Head of caudate nucleus (tissue), 42 donors: ENCODE measurements at regions not wholly inside any gene's neighbourhood (a gene's known extent, or its start where the extent isn't known, plus 50 kb on each side); places are given as distances from the start of the nearest gene placed in this dataset.

Experiments used
- DNase-seq, 42 donors: peaks; one replicate each; pipeline versions ENCODE4 v3.0.0 to v3.0.0-alpha.2; 2020 to 2021; ENCODE audit warnings: mixed read lengths in 7 of 42
- intact Hi-C: fragments of 100-400 bp; cut with DNase I; formaldehyde crosslinking; loops from one replicate; pipeline ENCODE4 v1.15.0; 2022

DNA sequence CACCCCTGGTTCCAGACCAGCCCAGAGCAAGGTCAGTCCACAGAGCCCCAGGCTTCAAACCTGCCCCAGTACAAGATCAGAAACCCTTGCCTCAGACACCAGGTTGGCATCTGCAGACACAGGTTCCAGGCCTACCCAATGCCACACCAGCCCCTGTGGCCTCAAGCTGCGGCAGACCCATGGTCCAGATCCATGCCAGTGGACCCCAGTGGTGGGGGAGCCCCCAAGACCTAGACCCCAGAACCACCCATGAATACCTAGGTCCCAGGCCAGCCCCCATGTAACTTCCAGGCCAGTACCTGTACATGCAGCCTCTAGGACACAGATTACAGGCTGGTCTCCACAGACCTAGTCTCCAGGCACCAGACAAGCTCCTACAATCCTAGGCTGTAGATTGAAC, 1019.3 kb downstream of the JRKL start:
- intact Hi-C loops = no loop called here
- DNase-seq = no peak

DNA sequence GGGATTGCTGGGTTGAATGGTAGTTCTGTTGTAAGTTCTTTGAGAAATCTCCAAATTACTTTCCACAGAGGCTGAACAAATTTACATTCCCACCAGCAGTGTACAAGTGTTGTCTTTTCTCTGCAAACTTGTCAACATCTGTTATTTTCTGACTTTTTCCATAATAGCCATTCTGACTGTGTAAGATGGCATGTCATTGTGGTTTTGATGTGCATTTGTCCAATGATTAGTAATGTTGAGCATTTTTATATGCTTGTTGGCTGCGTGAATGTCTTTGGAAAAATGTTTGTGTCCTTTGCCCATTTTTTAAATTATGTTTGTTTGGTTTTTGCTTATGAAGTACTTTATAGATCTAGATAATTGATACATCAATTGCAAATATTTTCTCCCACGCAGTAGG, 1025.0 kb downstream of the JRKL start:
- DNase-seq = no peak

DNA sequence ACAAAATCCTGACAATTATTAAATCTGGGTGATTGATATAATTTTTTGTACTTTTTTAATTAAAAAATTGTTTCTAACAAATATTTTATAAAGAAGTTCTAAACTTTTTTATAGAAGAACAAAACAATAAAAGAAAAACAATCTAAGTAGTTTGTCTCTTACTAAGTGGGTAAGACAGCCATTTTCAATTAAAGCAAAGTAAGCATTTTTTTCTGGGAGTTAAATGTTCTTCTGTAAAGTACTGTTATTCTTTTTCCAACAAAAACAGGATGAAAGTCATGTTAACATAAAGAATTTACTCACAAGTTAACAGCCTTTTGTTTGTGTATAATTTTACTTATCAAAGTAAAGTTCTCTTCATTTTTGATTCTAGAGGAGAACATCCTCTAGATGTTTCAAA, 1029.9 kb downstream of the JRKL start:
- intact Hi-C loops = no loop called here
- no peak for DNase-seq

More for the DNA sequence above, 1025.0 kb downstream of the JRKL start:
- intact Hi-C loops = no loop called here

DNA sequence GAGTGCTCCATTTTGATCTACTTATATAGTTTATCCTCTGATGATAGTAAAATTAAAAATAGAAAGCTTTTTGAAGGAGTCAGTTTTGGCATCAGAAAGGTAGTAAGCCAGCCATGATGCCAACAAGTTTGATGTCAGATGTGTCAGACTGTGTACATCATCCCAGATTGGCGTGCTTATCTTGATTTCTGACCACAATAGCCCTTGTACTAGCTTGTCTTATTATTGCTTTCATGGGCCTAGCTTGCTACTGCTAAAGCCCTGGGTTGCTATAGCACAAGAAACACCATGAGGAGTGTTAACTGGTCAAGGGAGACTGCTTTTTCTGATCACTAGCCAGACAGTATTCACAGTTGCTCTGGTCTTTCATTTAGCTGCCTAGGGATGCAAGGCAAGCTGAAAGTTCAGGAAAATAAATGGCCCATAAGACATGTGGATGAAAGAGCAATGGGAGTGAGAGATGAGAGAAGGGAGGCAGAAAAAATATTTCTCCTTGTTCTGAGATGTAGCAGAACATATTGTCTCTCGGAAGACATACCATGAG, 1038.5 kb downstream of the JRKL start:
- intact Hi-C loops = no loop called here
- DNase-seq = no peak

DNA sequence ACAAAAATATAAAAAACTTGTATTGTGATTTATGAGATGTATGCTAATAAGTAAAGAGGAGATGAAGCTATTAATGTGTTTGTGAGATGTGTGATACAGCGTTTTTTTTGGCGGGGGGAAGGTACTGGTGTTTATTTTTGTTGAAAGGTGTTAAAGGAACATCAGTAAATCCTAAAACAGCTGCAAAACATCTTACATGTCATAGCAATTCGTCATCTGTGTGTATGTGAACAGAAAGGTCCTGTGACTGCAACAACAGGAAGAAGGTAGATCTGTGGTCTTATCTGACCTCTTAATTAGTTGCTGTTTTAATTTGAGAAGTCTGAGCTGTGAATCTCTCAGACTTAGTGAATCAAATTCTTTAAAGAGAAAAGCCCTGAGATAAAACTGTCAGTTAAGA, 1041.1 kb downstream of the JRKL start:
- no peak for DNase-seq
- intact Hi-C loops = no loop called here

DNA sequence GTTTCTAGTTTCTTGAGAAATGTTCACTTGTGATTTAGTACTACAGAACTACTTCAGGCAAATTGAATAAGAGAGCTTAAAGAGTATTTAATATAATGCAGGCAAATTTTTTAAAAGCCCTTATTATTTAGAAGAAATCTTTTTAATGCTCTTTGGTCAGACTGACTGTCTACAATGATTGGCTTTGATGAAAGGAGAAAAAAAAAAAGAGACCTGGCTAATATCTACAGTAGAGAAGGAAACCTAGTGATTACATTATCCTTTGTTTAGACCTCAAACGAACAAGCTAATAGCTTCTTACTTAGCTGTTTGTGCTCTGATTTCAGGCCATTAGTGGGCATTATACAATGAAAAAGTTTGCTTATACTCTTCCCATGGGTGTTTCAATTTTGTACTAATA, 1043.1 kb downstream of the JRKL start:
- intact Hi-C loops = no loop called here
- DNase-seq = no peak

DNA sequence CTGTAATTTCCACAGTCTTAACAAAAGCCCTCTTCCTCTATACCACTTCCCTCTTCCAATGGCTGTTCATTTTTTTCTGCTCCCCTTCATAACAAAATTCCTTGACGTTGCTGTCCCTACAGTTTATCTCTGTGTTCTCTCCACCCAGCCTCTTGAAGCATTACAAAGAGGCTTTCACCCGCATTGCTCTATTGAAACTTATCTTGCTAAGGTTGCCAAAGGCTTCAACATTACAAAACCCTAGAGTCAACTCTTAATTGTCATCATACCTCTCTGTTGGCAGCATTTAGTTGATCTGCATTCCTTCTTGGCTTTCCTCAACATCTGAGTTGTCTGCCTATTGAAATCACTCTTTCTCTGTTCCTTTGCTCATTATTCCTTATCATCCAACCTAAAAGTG, 1055.7 kb downstream of the JRKL start:
- intact Hi-C loops = no loop called here
- no peak for DNase-seq

DNA sequence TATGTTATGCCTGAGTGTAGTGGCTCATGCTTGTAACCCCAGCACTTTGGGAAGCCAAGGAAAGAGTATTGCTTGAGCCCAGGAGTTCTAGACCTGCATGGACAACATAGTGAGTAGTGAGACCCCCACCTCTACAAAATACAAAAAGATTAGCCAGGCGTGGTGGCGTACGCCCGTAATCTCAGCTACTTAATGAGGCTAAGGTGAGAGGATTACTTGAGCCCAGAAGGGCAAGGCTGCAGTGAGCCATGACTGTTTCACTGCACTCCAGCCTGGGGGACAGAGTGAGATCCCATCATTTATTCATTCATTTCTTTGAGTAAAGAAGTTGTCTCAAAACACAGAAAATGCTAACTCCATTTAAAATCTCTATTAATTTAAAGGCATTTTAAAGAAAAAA, 1061.6 kb downstream of the JRKL start:
- intact Hi-C loops = loop anchor here (10.0 kb wide), 1 partner anchor 1563 kb away; no protein-coding TSS in a partner anchor
- DNase-seq = no peak

DNA sequence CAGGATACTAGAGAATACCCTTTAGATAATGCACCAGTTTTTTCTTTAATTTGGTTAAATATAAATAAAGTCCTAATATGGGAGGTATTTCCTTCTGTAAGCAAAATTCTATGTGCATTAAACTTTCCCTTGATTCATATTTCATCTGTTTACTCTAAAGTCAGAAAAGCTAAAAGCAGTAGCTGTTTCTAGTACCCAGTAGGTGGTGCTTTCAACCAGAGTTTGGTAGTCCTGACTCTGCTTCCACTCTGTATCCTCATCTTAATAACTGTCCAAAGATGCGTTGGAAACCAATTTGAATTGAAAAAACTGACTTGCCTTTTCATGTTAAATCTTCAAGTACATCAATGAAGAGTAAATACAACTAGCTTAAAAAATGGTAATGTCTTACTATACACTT, 1065.2 kb downstream of the JRKL start:
- intact Hi-C loops = loop anchor here (10.0 kb wide), 1 partner anchor 1560 kb away; no protein-coding TSS in a partner anchor

DNA sequence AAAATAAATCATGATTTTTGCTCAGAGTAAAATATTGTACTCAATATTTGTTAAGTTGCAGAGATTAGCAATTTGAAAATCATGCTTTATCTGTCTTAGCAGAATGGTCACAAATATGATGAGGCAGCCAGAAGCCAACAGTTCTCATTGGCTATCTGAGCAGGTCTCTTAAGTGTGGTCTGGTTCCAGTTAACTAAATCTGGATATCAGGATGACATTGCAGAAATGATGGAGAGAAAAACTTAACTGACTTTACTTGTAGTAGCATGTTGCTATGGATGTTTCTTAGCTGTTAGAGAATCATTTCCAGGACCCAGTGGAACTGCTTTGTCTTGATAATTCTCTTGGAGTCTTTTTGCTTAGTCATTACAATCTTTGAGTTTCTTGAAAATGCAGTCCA, 1070.3 kb downstream of the JRKL start:
- DNase-seq = no peak
- intact Hi-C loops = no loop called here

More for the DNA sequence above, 1065.2 kb downstream of the JRKL start:
- peak in 1 of 42 donors; percentile 35 for DNase-seq

DNA sequence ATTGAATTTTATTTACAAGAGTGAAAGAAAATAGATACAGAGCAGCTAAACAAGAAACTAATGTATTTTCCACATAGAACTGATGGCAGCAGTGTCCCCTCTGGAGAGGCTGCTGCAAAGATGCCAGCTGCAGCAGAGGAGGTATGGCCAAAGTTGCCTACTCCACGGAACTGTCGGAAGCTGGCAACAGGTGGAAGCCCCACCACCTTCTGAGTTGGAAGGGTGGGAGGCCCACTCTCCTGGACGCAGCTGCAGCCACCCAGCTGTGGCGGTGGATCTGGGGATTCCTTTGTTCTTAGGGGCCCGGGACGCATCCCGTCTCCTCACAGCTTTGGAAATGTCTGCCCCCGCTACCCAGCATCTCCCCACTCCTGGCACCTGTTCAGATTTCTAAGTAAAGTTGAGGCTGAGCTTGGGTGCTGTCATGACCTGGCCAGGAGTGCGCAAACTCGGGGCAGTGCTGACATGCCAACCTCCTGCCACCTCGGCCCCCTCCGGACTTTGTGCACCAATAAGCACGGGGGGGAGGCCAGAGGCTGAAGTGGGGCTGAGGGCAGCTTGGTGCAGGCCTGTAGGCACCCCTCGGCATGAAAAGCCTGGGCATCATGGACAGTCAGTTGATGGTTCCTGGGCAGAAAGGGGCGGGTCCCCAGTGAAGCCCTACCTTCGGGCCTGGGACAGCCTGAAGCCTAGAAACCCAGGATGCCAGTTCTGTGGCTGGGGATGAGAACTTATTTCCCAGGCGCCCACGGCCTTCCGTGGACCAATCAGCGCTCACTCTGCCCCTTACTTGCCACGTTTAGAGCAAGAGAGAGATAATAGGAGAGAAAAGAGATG, 1071.4 kb downstream of the JRKL start:
- DNase-seq = no peak
- intact Hi-C loops = no loop called here

DNA sequence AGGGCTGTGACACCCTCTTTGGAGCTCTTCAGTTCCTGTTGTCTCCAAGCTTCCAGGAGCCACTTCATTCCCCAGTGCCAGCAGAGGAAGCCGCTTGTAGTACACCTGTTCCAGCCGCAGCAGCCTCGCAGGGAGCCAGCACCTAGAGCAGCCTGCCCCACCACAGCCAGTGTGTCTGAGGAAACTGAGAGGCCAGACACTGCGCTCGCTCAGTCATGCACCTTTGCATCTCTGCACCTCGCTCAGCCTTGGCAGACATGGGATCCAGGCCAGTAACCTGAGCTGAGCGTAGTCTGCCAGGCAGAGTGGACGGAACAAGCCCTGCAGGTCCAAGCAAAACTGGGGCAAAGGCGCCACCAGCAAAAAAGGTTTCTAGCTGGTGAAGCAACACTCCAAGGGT, 1072.1 kb downstream of the JRKL start:
- DNase-seq = no peak
- intact Hi-C loops = no loop called here

DNA sequence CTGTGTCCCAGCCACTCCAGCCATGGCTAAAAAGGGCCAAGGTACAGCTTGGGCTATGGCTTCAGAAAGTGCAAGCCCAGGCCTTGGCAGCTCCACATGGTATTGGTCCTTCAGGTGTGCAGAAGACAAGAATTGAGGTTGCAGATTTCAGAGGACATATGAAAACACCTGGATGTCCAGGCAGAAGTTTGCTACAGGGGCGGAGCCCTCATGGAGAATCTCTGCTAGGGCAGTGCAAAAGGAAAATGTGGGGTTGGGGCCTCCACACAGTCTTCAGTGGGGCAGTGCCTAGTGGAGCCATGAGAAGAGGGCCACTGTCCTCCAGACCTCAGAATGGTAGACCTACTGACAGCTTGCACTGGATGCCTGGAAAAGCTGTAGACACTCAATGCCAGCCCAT, 1074.1 kb downstream of the JRKL start:
- intact Hi-C loops = no loop called here
- no peak for DNase-seq

DNA sequence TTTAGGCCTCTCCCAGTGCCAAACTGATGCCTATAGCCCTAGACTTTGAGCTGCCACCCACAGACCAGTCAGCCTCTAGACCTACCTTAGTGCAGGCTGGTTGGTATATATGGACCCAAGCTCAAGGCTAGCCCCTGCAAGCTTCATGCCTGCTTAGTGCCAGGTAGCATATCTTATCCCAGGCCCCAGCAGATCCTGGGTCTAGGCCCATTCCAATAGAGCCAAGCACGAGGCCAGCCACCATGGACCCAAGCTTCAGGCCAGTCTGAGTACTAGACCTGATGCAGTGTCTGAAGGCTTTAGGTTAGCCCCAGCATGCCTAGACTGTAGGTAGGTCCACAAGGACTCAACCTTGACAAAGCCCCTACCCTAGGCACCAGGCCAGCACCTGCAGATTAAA, 1081.7 kb downstream of the JRKL start:
- intact Hi-C loops = no loop called here
- DNase-seq = no peak

DNA sequence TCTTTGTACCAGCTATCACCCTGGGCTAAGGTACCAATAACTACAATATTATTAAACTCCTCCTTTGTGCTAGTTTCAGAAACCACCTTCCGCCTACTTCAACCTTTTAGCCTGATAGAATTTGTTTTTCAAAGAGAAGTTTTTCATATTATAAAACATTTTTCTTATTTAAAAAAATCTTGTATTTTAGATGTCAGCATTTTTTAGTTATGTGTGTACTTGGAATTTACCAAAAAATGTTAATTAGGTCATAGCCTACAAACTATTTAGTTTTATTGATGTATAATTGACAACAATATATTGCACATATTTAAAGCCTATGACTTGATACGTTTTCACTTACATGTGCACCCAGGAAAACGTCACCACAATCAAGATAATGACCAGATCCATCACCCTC, 1097.6 kb downstream of the JRKL start:
- intact Hi-C loops = no loop called here
- DNase-seq = no peak

DNA sequence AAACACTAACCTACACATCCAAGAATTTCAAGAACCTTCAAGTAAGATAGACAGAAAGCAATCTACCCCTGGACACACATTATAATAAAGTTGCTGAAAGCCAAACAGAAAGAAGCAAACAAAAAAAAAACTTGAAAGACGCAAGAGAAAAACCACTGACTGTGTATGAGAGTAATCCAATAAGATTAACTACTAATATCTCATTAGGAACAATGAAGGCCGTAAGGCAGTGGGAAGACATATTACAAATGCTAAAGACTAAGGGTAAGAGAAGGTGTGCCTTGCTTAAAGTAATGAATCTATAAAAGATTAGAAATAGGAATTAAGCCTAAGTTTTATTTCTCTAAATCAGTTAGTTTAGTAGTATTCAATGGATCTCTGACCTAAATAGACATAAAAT, 1109.1 kb downstream of the JRKL start:
- no peak for DNase-seq
- intact Hi-C loops = no loop called here

DNA sequence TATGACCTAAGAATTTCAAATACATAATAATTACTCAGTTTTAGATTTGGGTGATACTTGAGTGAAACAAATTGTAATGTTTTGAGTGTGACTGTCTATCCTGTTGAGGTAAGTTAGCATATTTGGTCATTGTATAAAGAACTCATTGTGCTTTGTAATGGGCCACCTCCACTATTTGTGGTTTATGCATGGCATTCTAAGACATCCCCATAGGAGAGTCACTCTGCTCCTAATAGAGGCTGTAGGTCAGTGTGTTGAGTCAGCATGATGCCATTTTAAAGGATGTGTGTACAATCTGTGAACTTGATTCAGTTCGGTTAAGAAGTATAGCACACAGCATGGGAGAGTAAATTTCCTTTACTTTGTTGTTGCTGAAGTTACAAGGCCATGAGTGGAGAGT, 1112.4 kb downstream of the JRKL start:
- DNase-seq = no peak
- intact Hi-C loops = no loop called here

DNA sequence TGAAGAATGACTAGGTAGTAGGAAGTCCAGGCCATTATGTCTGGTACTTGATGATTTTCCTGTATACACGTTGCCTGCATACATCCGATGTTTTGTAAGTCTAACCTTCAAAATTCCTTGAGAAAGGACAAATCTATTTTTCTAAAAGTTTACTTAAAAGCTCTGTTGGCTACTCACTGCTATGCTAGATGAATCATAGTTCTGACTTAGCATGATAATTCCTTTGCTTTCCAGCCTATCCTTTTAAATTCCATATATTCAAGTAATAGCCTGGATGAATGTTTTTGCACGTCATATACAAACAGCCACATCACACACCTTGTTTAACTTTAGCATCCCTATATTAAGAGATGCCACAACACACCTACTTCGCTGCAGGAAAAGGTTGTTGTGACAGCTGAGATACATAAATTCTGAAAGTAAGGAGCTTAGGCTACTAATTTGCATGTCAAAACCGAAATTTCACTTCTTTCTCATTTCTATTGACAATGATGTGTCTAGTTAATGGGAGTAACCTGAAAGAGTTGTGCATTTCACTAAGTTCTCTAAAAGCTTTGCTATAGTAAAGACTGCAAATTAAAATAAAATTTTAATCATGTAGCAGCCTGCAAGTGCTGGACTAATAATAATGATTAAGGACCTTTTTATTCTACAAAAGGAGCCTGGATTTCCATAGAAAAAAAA, 1116.4 kb downstream of the JRKL start:
- no peak for DNase-seq
- intact Hi-C loops = no loop called here

DNA sequence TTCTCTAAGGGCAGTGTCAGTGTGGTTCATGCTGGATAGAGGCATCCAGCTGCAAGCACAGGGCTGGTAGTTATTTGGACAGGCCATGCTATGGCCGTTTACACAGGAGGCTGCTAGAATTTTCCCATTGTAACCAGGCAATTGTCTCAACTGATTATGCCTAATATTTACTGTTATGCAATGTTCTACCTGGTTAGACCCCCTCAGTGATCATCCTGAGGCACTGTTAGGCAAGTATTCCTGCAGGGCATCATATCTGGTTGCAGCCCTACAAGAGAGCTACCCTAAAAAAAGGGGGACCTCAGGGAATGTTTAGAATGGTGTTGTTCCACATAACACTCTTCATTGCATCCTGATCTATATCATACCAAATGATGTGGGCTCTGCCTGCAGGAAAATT, 1124.6 kb downstream of the JRKL start:
- no peak for DNase-seq
- intact Hi-C loops = no loop called here

DNA sequence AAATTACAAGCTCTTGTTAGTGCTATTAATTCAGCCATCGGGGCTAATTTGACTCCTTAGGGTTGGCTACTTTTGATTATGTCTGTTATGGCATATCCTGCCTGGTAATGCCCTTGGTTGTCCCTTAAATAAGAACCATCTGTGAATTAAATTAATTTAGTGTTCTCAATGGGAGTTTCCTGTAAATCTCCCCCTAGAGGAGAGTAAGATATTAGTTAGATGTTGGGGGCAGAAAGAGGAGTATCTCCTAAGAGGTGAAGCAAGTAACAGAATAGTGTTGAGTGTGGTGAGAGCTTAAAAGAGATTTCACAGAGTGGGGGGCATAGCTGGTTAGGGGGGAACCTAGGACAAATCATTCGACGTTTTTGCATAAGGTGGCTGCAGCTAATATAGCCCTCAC, 1126.9 kb downstream of the JRKL start:
- intact Hi-C loops = no loop called here
- DNase-seq = no peak

DNA sequence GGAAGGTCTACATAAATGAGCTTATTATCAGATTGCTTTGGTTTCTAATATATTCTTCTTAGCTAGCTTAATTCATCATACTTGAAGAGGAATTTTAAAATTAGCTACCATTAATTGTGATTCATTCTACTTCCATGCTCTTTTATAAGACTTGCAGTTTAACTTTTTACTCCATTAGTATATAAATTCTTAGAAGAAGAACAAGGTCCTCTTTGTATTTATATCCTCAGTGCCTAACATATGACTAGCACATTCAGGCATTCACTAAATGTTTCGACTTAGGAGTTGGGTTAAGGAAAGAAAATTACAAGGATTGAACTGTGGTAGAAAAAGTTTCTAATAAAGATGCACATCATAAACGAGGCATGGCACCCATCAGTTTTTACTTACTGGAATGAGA, 1135.5 kb downstream of the JRKL start:
- intact Hi-C loops = no loop called here
- DNase-seq = no peak
